ENCODE measurements at regions not wholly inside any gene's neighbourhood (a gene's known extent, or its start where the extent isn't known, plus 50 kb on each side); places are given as distances from the start of the nearest gene placed in this dataset.

- H3K27ac Mint-ChIP-seq: no peak overlapping the region
- no peaks in the 10 kb centered on the region for H3K36me3 ChIP-seq (ENCODE audit: control insufficient read depth, insufficient read depth, low read length)
- no peak overlapping the region for H3K4me3 ChIP-seq (ENCODE audit: low read length)
- H3K4me1 ChIP-seq (ENCODE audit: control insufficient read depth, insufficient read depth, low read length): no peaks in the 10 kb centered on the region
- intact Hi-C loops (cut with micrococcal nuclease): no loop called here
- no peaks in the 10 kb centered on the region for H3K27me3 ChIP-seq (ENCODE audit: control insufficient read depth, insufficient read depth, low read length)
- WGBS (ENCODE audit: insufficient coverage): 100% methylated on average over 1 of the region's 2 CpGs
- TF ChIP-seq, protein P1, sequence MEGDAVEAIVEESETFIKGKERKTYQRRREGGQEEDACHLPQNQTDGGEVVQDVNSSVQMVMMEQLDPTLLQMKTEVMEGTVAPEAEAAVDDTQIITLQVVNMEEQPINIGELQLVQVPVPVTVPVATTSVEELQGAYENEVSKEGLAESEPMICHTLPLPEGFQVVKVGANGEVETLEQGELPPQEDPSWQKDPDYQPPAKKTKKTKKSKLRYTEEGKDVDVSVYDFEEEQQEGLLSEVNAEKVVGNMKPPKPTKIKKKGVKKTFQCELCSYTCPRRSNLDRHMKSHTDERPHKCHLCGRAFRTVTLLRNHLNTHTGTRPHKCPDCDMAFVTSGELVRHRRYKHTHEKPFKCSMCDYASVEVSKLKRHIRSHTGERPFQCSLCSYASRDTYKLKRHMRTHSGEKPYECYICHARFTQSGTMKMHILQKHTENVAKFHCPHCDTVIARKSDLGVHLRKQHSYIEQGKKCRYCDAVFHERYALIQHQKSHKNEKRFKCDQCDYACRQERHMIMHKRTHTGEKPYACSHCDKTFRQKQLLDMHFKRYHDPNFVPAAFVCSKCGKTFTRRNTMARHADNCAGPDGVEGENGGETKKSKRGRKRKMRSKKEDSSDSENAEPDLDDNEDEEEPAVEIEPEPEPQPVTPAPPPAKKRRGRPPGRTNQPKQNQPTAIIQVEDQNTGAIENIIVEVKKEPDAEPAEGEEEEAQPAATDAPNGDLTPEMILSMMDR (IDR thresholded peaks at IDR 0.05): no peak
- DNase-seq (no peak), ATAC-seq (no peak)
- no peaks in the 10 kb centered on the region for H3K9me3 ChIP-seq (ENCODE audit: control insufficient read depth, insufficient read depth, low read length)
- H3K36me3 Mint-ChIP-seq: no peaks in the 10 kb centered on the region
- H3K4me3 Mint-ChIP-seq: no peak overlapping the region
- peaks cover 3 to 4% of the 10 kb centered on the region in 2 donors for H3K9me3 Mint-ChIP-seq
- no peak overlapping the region for H3K27ac ChIP-seq (ENCODE audit: low read length)
- H3K27me3 Mint-ChIP-seq (ENCODE audit: low read depth in 2 of 2): no peaks in the 10 kb centered on the region
- H3K4me1 Mint-ChIP-seq: no peaks in the 10 kb centered on the region
These were observed 372.8 kb downstream of the TOX3 start for GRCh38 chr16:52174168-52174567.

DNA sequence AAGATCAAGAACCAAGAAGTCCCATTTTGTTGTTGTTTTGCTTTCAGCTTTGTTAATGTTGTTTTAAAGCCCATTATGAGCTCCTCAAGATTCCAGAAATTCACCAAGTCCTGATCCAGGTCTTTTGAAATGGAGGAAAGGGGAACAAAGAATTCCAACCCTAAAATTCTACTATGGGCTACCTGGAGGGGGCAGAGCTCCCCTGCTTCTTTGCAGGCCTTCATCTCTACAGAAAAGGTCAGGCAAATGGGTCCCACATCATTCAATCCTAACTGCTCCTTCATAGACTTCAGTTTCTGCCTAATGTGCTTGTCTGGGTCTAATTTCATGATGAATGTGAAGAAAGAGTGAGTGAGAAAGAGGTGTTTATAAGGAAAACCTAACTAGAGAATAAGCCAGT, 375.5 kb downstream of the TOX3 start:
- H3K27ac Mint-ChIP-seq: no peak overlapping the region
- no peak for ATAC-seq

GRCh38 chr16:52167328-52167727, 379.6 kb downstream of the TOX3 start:
- ATAC-seq (no peak), DNase-seq (no peak)
- Mint-ChIP-seq H3K9me3 (peaks cover 5 to 8% of the 10 kb centered on the region in 2 donors), H3K36me3 (no peaks in the 10 kb centered on the region), H3K4me1 (no peaks in the 10 kb centered on the region), H3K27me3 (ENCODE audit: low read depth in 2 of 2) (no peaks in the 10 kb centered on the region), H3K4me3 (no peak overlapping the region), H3K27ac (no peak overlapping the region)
- Histone ChIP-seq H3K4me3 (ENCODE audit: low read length) (no peak overlapping the region), H3K9me3 (ENCODE audit: control insufficient read depth, insufficient read depth, low read length) (peaks cover 3% of the 10 kb centered on the region), H3K36me3 (ENCODE audit: control insufficient read depth, insufficient read depth, low read length) (no peaks in the 10 kb centered on the region), H3K27me3 (ENCODE audit: control insufficient read depth, insufficient read depth, low read length) (no peaks in the 10 kb centered on the region), H3K27ac (ENCODE audit: low read length) (no peak overlapping the region), H3K4me1 (ENCODE audit: control insufficient read depth, insufficient read depth, low read length) (no peaks in the 10 kb centered on the region)
- intact Hi-C loops (cut with micrococcal nuclease): no loop called here
- WGBS (ENCODE audit: insufficient coverage): no CpG with 5 or more reads among the region's 1 CpG
- TF ChIP-seq, protein P1 (IDR thresholded peaks at IDR 0.05): no peak

More for the DNA sequence above, 375.5 kb downstream of the TOX3 start:
- H3K4me3 ChIP-seq (ENCODE audit: low read length): no peak overlapping the region
- no peaks in the 10 kb centered on the region for H3K4me1 ChIP-seq (ENCODE audit: control insufficient read depth, insufficient read depth, low read length)
- H3K27me3 Mint-ChIP-seq (ENCODE audit: low read depth in 2 of 2): no peaks in the 10 kb centered on the region
- intact Hi-C loops (cut with micrococcal nuclease): no loop called here
- H3K4me3 Mint-ChIP-seq: no peak overlapping the region
- TF ChIP-seq, protein P1 (IDR thresholded peaks at IDR 0.05): no peak
- H3K36me3 Mint-ChIP-seq: no peaks in the 10 kb centered on the region
- no peaks in the 10 kb centered on the region for H3K4me1 Mint-ChIP-seq
- no peak overlapping the region for H3K27ac ChIP-seq (ENCODE audit: low read length)
- H3K36me3 ChIP-seq (ENCODE audit: control insufficient read depth, insufficient read depth, low read length): no peaks in the 10 kb centered on the region
- H3K9me3 ChIP-seq (ENCODE audit: control insufficient read depth, insufficient read depth, low read length): no peaks in the 10 kb centered on the region
- H3K9me3 Mint-ChIP-seq: peaks cover 5 to 6% of the 10 kb centered on the region in 2 donors
- no peak for DNase-seq
- H3K27me3 ChIP-seq (ENCODE audit: control insufficient read depth, insufficient read depth, low read length): no peaks in the 10 kb centered on the region

DNA sequence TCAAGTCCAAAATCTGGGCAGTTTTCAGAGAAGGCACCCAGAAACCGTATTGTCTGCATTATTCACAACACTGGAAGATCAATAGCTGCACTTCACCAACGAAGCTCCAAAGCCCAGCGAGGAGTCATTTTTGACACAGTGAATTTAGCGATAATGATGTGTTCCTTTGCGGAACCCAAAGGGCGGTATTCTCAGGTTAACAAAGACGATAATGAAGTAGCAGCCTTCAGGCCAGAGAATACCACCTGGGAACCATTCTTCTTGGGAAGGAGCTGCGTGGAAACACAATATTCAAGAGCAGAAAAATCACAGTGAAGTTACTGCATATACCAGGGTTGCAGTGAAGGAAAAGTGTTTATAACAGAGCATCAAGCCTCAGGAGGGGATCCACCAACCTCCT, 381.0 kb downstream of the TOX3 start:
- peaks cover 3 to 5% of the 10 kb centered on the region in 2 donors for H3K9me3 Mint-ChIP-seq
- intact Hi-C loops (cut with micrococcal nuclease): no loop called here
- H3K36me3 Mint-ChIP-seq: no peaks in the 10 kb centered on the region
- no peak overlapping the region for H3K4me3 ChIP-seq (ENCODE audit: low read length)
- H3K27me3 Mint-ChIP-seq (ENCODE audit: low read depth in 2 of 2): no peaks in the 10 kb centered on the region
- 79% methylated on average over 8 of the region's 8 CpGs for WGBS (ENCODE audit: insufficient coverage)
- TF ChIP-seq, protein P1 (IDR thresholded peaks at IDR 0.05): no peak
- no peaks in the 10 kb centered on the region for H3K4me1 ChIP-seq (ENCODE audit: control insufficient read depth, insufficient read depth, low read length)
- peaks cover 3% of the 10 kb centered on the region for H3K9me3 ChIP-seq (ENCODE audit: control insufficient read depth, insufficient read depth, low read length)
- no peaks in the 10 kb centered on the region for H3K27me3 ChIP-seq (ENCODE audit: control insufficient read depth, insufficient read depth, low read length)
- H3K4me1 Mint-ChIP-seq: no peaks in the 10 kb centered on the region
- DNase-seq: no peak
- no peak overlapping the region for H3K27ac ChIP-seq (ENCODE audit: low read length)
- H3K4me3 Mint-ChIP-seq: no peak overlapping the region
- H3K36me3 ChIP-seq (ENCODE audit: control insufficient read depth, insufficient read depth, low read length): no peaks in the 10 kb centered on the region
- no peak for ATAC-seq
- no peak overlapping the region for H3K27ac Mint-ChIP-seq
